H9 (cell line): ENCODE measurements at regions not wholly inside any gene's neighbourhood (a gene's known extent, or its start where the extent isn't known, plus 50 kb on each side); places are given as distances from the start of the nearest gene placed in this dataset.

Experiments used
- DNase-seq: peaks from one replicate; pipeline ENCODE4 v3.0.0-alpha.2; 2017
- H2AFZ ChIP-seq: one replicate; pipeline ENCODE4 v1.6.1; 2013; ENCODE audit warnings: mild to moderate bottlenecking, low read length, control low read depth, moderate library complexity
- H2AK5ac ChIP-seq: 2 replicates; pipeline ENCODE4 v1.6.1; 2013; ENCODE audit warnings: low read length, control low read depth, mixed read lengths; ENCODE audit not compliant: insufficient read length
- H2BK120ac ChIP-seq: one replicate; pipeline ENCODE4 v1.6.1; 2013; ENCODE audit warnings: low read depth, mild to moderate bottlenecking, low read length, control low read depth, inconsistent platforms; ENCODE audit not compliant: poor library complexity, severe bottlenecking
- H2BK12ac ChIP-seq: 2 replicates; pipeline ENCODE4 v1.6.1; 2013; ENCODE audit warnings: low read length, control low read depth, mixed read lengths, low read depth; ENCODE audit not compliant: insufficient read length
- H2BK15ac ChIP-seq: 2 replicates; pipeline ENCODE4 v1.6.1; 2013; ENCODE audit warnings: low read depth, low read length, control low read depth
- H2BK20ac ChIP-seq: one replicate; pipeline ENCODE4 v1.6.1; 2013; ENCODE audit warnings: low read depth, mild to moderate bottlenecking, low read length, control low read depth, inconsistent platforms; ENCODE audit not compliant: poor library complexity, severe bottlenecking
- H2BK5ac ChIP-seq: 2 replicates; pipeline ENCODE4 v1.6.1; 2013; ENCODE audit warnings: low read length, control low read depth, mixed read lengths; ENCODE audit not compliant: insufficient read length
- H3K14ac ChIP-seq: 2 replicates; pipeline ENCODE4 v1.6.1; 2013; ENCODE audit warnings: low read length, control low read depth; ENCODE audit not compliant: insufficient read depth
- H3K18ac ChIP-seq: 2 replicates; pipeline ENCODE4 v1.6.1; 2013; ENCODE audit warnings: low read depth, mild to moderate bottlenecking, mixed read lengths, low read length, control low read depth; ENCODE audit not compliant: insufficient read length
- H3K23ac ChIP-seq: 2 replicates; pipeline ENCODE4 v1.6.1; 2013; ENCODE audit warnings: low read length, control low read depth, mixed read lengths, low read depth; ENCODE audit not compliant: insufficient read length
- H3K23me2 ChIP-seq: 2 replicates; pipeline ENCODE4 v1.6.1; 2013; ENCODE audit warnings: low read depth, mild to moderate bottlenecking, mixed read lengths, low read length, control low read depth; ENCODE audit not compliant: insufficient read length, poor library complexity, severe bottlenecking
- H3K27ac ChIP-seq: 2 replicates; pipeline ENCODE4 v1.5.1; 2013; ENCODE audit warnings: low read length, control low read depth, mixed read lengths, low read depth; ENCODE audit not compliant: insufficient read length
- H3K27me3 ChIP-seq: 2 replicates; pipeline ENCODE4 v1.6.1; 2013; ENCODE audit warnings: low read length, control low read depth, inconsistent platforms; ENCODE audit not compliant: insufficient read depth
- H3K4ac ChIP-seq: 2 replicates; pipeline ENCODE4 v1.6.1; 2013; ENCODE audit warnings: low read depth, mild to moderate bottlenecking, control low read depth, inconsistent platforms, low read length, moderate library complexity
- H3K4me1 ChIP-seq: 2 replicates; pipeline ENCODE4 v1.6.1; 2013; ENCODE audit warnings: low read length, control low read depth, inconsistent platforms; ENCODE audit not compliant: insufficient read depth
- H3K4me2 ChIP-seq: 2 replicates; pipeline ENCODE4 v1.6.1; 2013; ENCODE audit warnings: low read length, control low read depth, mixed read lengths; ENCODE audit not compliant: insufficient read length, insufficient read depth
- H3K56ac ChIP-seq: 2 replicates; pipeline ENCODE4 v1.6.1; 2013; ENCODE audit warnings: low read depth, mild to moderate bottlenecking, mixed read lengths, low read length, control low read depth; ENCODE audit not compliant: insufficient read length
- H3K79me1 ChIP-seq: 2 replicates; pipeline ENCODE4 v1.6.1; 2013; ENCODE audit warnings: low read depth, mild to moderate bottlenecking, moderate library complexity, low read length, control low read depth, inconsistent platforms; ENCODE audit not compliant: insufficient read depth, poor library complexity, severe bottlenecking
- H3K79me2 ChIP-seq: 2 replicates; pipeline ENCODE4 v1.6.1; 2013; ENCODE audit warnings: low read length, control low read depth, inconsistent platforms; ENCODE audit not compliant: insufficient read depth
- H3K9ac ChIP-seq: 2 replicates; pipeline ENCODE4 v1.6.1; 2013; ENCODE audit warnings: low read length, control low read depth, mixed read lengths; ENCODE audit not compliant: insufficient read length; ENCODE audit errors: extremely low read depth
- H3K9me3 ChIP-seq: one replicate; pipeline ENCODE4 v1.6.1; 2013; ENCODE audit warnings: low read depth, low read length, inconsistent platforms; ENCODE audit not compliant: control insufficient read depth
- H3T11ph ChIP-seq: one replicate; pipeline ENCODE4 v1.6.1; 2013; ENCODE audit warnings: mild to moderate bottlenecking, low read length, control low read depth, inconsistent platforms
- H4K20me1 ChIP-seq: one replicate; pipeline ENCODE4 v1.6.1; 2013; ENCODE audit not compliant: control insufficient read depth, insufficient read length, insufficient read depth
- H4K5ac ChIP-seq: 2 replicates; pipeline ENCODE4 v1.6.1; 2013; ENCODE audit warnings: low read depth, mild to moderate bottlenecking, mixed read lengths, low read length, control low read depth; ENCODE audit not compliant: insufficient read length
- H4K8ac ChIP-seq: replicated peaks from 2 replicates; pipeline ENCODE4 v1.6.1; 2013; ENCODE audit warnings: low read length, control low read depth, mixed read lengths, low read depth; ENCODE audit not compliant: insufficient read length
- H4K91ac ChIP-seq: 2 replicates; pipeline ENCODE4 v1.6.1; 2013; ENCODE audit warnings: low read depth, mild to moderate bottlenecking, moderate library complexity, mixed read lengths, low read length, control low read depth; ENCODE audit not compliant: insufficient read length
- H3K27ac Mint-ChIP-seq, 3 experiments: 2 replicates in 2 of 3; 3 replicates in 1 of 3; pipeline ENCODE4 v1.8.0; 2020 to 2021; ENCODE audit warnings: mixed read lengths in 3 of 3, mild to moderate bottlenecking in 1 of 3, moderate library complexity in 1 of 3
- H3K27me3 Mint-ChIP-seq: 2 replicates; pipeline ENCODE4 v1.8.0; 2021; ENCODE audit warnings: low read depth, mild to moderate bottlenecking, moderate library complexity, mixed read lengths
- H3K36me3 Mint-ChIP-seq, 3 experiments: 2 replicates in 2 of 3; 3 replicates in 1 of 3; pipeline ENCODE4 v1.8.0; 2020 to 2021; ENCODE audit warnings: low read depth in 3 of 3, mixed read lengths in 3 of 3; ENCODE audit not compliant: insufficient read depth in 1 of 3
- H3K4me1 Mint-ChIP-seq, 2 experiments: 2 replicates each; pipeline ENCODE4 v1.8.0; 2020; ENCODE audit warnings: mixed read lengths in 2 of 2
- H3K4me3 Mint-ChIP-seq, 2 experiments: 2 replicates in 1 of 2; 3 replicates in 1 of 2; pipeline ENCODE4 v1.8.0; 2020 to 2021; ENCODE audit warnings: mild to moderate bottlenecking in 2 of 2, mixed read lengths in 2 of 2, moderate library complexity in 1 of 2
- H3K9me3 Mint-ChIP-seq, 2 experiments: 2 replicates in 1 of 2; 3 replicates in 1 of 2; pipeline ENCODE4 v1.8.0; 2020; ENCODE audit warnings: mild to moderate bottlenecking in 2 of 2, mixed read lengths in 2 of 2, moderate library complexity in 1 of 2
- WGBS: extraction: QIAGEN DNeasy Blood & Tissue Kit; methylation state at CpG from one replicate; pipeline ENCODE4 v1.1.7; 2013; ENCODE audit warnings: missing lambda C conversion rate, low lambda C conversion rate, mixed read lengths; ENCODE audit not compliant: insufficient read length; ENCODE audit errors: extremely low coverage; 5-methylcytosine and 5-hydroxymethylcytosine counted together
- TF ChIP-seq, protein P1 (sequence below): fragments of 200-600 bp; sonication (generic); conservative IDR thresholded peaks from 3 replicates; pipeline ENCODE4 v1.8.0; 2021; ENCODE audit warnings: antibody characterized with exemption, mild to moderate bottlenecking

GRCh38 chr2:128530025-128530573 lies 211.4 kb upstream of the HS6ST1 start:
- Histone ChIP-seq H3K4me1 (no peaks in the 10 kb centered on the region), H3K23ac (no peak overlapping the region), H3K18ac (no peak overlapping the region), H4K5ac (no peak overlapping the region), H3K9ac (no peak overlapping the region), H3K56ac (no peak overlapping the region), H3K4ac (no peak overlapping the region), H2AFZ (no peak overlapping the region), H3K27ac (no peak overlapping the region), H2BK12ac (no peak overlapping the region), H3T11ph (no peak overlapping the region), H3K79me2 (no peaks in the 10 kb centered on the region), H3K9me3 (no peaks in the 10 kb centered on the region), H3K14ac (no peak overlapping the region; the same call in 1 of the 2 replicates), H2AK5ac (no peak overlapping the region), H2BK5ac (no peak overlapping the region), H4K8ac (no peak overlapping the region), H3K23me2 (no peaks in the 10 kb centered on the region), H3K79me1 (no peaks in the 10 kb centered on the region), H4K20me1 (no peaks in the 10 kb centered on the region), H4K91ac (no peak overlapping the region), H3K27me3 (no peaks in the 10 kb centered on the region), H2BK15ac (no peak overlapping the region), H3K4me2 (no peak overlapping the region), H2BK120ac (no peak overlapping the region), H2BK20ac (no peak overlapping the region)
- H3K27ac Mint-ChIP-seq, result no peak overlapping the region
- peaks cover 2% of the 10 kb centered on the region; the same call in 1 of the 2 replicates for H3K27me3 Mint-ChIP-seq
- no peak for DNase-seq
- no peaks in the 10 kb centered on the region for H3K36me3 Mint-ChIP-seq
- TF ChIP-seq, protein P1, sequence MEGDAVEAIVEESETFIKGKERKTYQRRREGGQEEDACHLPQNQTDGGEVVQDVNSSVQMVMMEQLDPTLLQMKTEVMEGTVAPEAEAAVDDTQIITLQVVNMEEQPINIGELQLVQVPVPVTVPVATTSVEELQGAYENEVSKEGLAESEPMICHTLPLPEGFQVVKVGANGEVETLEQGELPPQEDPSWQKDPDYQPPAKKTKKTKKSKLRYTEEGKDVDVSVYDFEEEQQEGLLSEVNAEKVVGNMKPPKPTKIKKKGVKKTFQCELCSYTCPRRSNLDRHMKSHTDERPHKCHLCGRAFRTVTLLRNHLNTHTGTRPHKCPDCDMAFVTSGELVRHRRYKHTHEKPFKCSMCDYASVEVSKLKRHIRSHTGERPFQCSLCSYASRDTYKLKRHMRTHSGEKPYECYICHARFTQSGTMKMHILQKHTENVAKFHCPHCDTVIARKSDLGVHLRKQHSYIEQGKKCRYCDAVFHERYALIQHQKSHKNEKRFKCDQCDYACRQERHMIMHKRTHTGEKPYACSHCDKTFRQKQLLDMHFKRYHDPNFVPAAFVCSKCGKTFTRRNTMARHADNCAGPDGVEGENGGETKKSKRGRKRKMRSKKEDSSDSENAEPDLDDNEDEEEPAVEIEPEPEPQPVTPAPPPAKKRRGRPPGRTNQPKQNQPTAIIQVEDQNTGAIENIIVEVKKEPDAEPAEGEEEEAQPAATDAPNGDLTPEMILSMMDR, result no peak
- no CpG with 5 or more reads among the region's 4 CpGs for WGBS
- no peak overlapping the region for H3K4me3 Mint-ChIP-seq
- no peaks in the 10 kb centered on the region for H3K9me3 Mint-ChIP-seq
- peaks cover 13% of the 10 kb centered on the region in 2 experiments for H3K4me1 Mint-ChIP-seq
